Spleen (tissue), 11 donors: ENCODE measurements at regions not wholly inside any gene's neighbourhood (a gene's known extent, or its start where the extent isn't known, plus 50 kb on each side); places are given as distances from the start of the nearest gene placed in this dataset.
A peak's percentile ranks its signal among the peaks of the same experiment; 100 is the strongest.

Experiments
- DNase-seq: peaks from one replicate; pipeline ENCODE4 v3.0.0-alpha.2; 2020
- H3K27ac ChIP-seq, 8 donors: fragments of 200-600 bp; sonication (generic) in 7 of 8; 1 replicate in 4 of 8; 2 replicates in 4 of 8; pipeline versions ENCODE4 v1.5.0 to v1.8.0; 2016 to 2021; ENCODE audit warnings: inconsistent platforms in 4 of 8, mild to moderate bottlenecking in 4 of 8, moderate library complexity in 1 of 8
- H3K27me3 ChIP-seq, 7 donors: fragments of 200-600 bp; sonication (generic) in 6 of 7; replicated peaks in 1 of 7; 1 replicate in 4 of 7; 2 replicates in 3 of 7; pipeline versions ENCODE4 v1.5.0 to v1.8.0; 2016 to 2021; ENCODE audit warnings: inconsistent platforms in 3 of 7, mild to moderate bottlenecking in 1 of 7
- H3K36me3 ChIP-seq, 6 donors: fragments of 200-600 bp; sonication (generic) in 5 of 6; 1 replicate in 4 of 6; 2 replicates in 2 of 6; pipeline versions ENCODE4 v1.5.0 to v1.8.0; 2016 to 2021; ENCODE audit warnings: inconsistent platforms in 2 of 6
- H3K4me1 ChIP-seq, 6 donors: fragments of 200-600 bp; sonication (generic) in 5 of 6; 1 replicate in 3 of 6; 2 replicates in 3 of 6; pipeline versions ENCODE4 v1.5.0 to v1.8.0; 2016 to 2021; ENCODE audit warnings: inconsistent platforms in 3 of 6
- H3K4me3 ChIP-seq, 8 donors: fragments of 200-600 bp; sonication (generic) in 7 of 8; 1 replicate in 4 of 8; 2 replicates in 4 of 8; pipeline versions ENCODE4 v1.5.0 to v1.8.0; 2016 to 2021; ENCODE audit warnings: inconsistent platforms in 4 of 8, mild to moderate bottlenecking in 4 of 8, moderate library complexity in 2 of 8
- H3K9me3 ChIP-seq, 8 donors: fragments of 200-600 bp; sonication (generic) in 7 of 8; 1 replicate in 4 of 8; 2 replicates in 4 of 8; pipeline versions ENCODE4 v1.5.0 to v1.8.0; 2016 to 2021; ENCODE audit warnings: inconsistent platforms in 4 of 8
- CTCF ChIP-seq, 11 experiments: fragments of 200-600 bp in 7 of 11; fragments of 450-650 bp in 4 of 11; sonication (generic) in 4 of 11; IDR thresholded peaks in 8 of 11; conservative IDR thresholded peaks in 3 of 11; 1 replicate in 7 of 11; 2 replicates in 4 of 11; pipeline versions ENCODE4 v1.4.0 to v1.8.0; 2016 to 2021; ENCODE audit warnings: antibody characterized with exemption in 11 of 11, inconsistent platforms in 4 of 11, mild to moderate bottlenecking in 1 of 11
- POLR2A ChIP-seq, 3 donors: fragments of 450-650 bp; IDR thresholded peaks; one replicate each; pipeline ENCODE4 v1.5.1; 2017; ENCODE audit warnings: antibody characterized with exemption in 3 of 3, mild to moderate bottlenecking in 1 of 3
- POLR2AphosphoS5 ChIP-seq, 3 donors: sonication (generic); formaldehyde crosslinking; IDR thresholded peaks; one replicate each; pipeline ENCODE4 v1.5.1; 2017; ENCODE audit warnings: antibody characterized with exemption in 3 of 3
- WGBS, 5 donors: extraction: QIAGEN DNeasy Blood & Tissue Kit in 3 of 5; methylation state at CpG; one replicate each; pipeline versions ENCODE4 v1.1.5 to v1.1.7; 2013 to 2018; 5-methylcytosine and 5-hydroxymethylcytosine counted together
- intact Hi-C: fragments of 100-400 bp; cut with DNase I; formaldehyde crosslinking; loops from one replicate; pipeline ENCODE4 v1.15.0; 2023; ENCODE audit warnings: low total_unique reads
- donor health status: healthy with polysubstance abuse.
- donor health status: DM: no; HTN: no; CAD: no; lungs with moderate emphysema.
- donor health status: DM: no; HTN: no; CAD: no.
- donor health status: Bipolar disorder and iron deficiency.
- donor health status: healthy.
- donor health status: DM: no; HTN: no; CAD: no.
- donor health status: DM: yes; HTN: yes; CAD: no.

- intact Hi-C loops = no loop called here
- H3K27me3 ChIP-seq = peaks cover 0 to 60% (median 14%) of the 10 kb centered on the region in 7 donors
- peaks cover 0 to 10% (median 3%) of the 10 kb centered on the region in 6 donors for H3K4me1 ChIP-seq
- 64 to 83% (median 82%) methylated on average over 2 of the region's 2 CpGs for WGBS, 5 donors
- DNase-seq = no peak
- H3K36me3 ChIP-seq = no peaks in the 10 kb centered on the region
- no peak overlapping the region for H3K27ac ChIP-seq
- H3K9me3 ChIP-seq = peaks cover 0 to 5% (median under 1%) of the 10 kb centered on the region in 8 donors
- no peak for TF ChIP-seq POLR2AphosphoS5 (IDR thresholded peaks at IDR 0.05)
- TF ChIP-seq CTCF (IDR thresholded peaks at IDR 0.05 in 8 of 11, conservative IDR thresholded peaks at IDR 0.05 in 3 of 11) = no peak
- no peak for TF ChIP-seq POLR2A (IDR thresholded peaks at IDR 0.05)
- H3K4me3 ChIP-seq = no peak overlapping the region
Observed at GRCh38 chr2:120658770-120659158, 76.9 kb upstream of the GLI2 start.

GRCh38 chr2:120659275-120659977 is 76.2 kb upstream of the GLI2 start:
- TF ChIP-seq POLR2AphosphoS5 (IDR thresholded peaks at IDR 0.05) (no peak), CTCF (IDR thresholded peaks at IDR 0.05 in 8 of 11, conservative IDR thresholded peaks at IDR 0.05 in 3 of 11) (no peak), POLR2A (IDR thresholded peaks at IDR 0.05) (no peak)
- peaks cover 0 to 11% (median 6%) of the 10 kb centered on the region in 8 donors for H3K9me3 ChIP-seq
- 79 to 90% (median 79%) methylated on average over 10 of the region's 10 CpGs for WGBS, 5 donors
- DNase-seq = no peak
- no peak overlapping the region for H3K4me3 ChIP-seq
- peaks cover 0 to 10% (median 3%) of the 10 kb centered on the region in 6 donors for H3K4me1 ChIP-seq
- peaks cover 0 to 53% (median 7%) of the 10 kb centered on the region in 7 donors for H3K27me3 ChIP-seq
- intact Hi-C loops = no loop called here
- no peaks in the 10 kb centered on the region for H3K36me3 ChIP-seq
- no peak overlapping the region for H3K27ac ChIP-seq

GRCh38 chr2:120660056-120660694 is 75.5 kb upstream of the GLI2 start:
- intact Hi-C loops = no loop called here
- Histone ChIP-seq H3K4me1 (peaks cover 0 to 10% (median 3%) of the 10 kb centered on the region in 6 donors), H3K27me3 (peaks cover 0 to 46% (median 0%) of the 10 kb centered on the region in 7 donors), H3K4me3 (no peak overlapping the region), H3K9me3 (peaks cover 0 to 19% (median 12%) of the 10 kb centered on the region in 8 donors), H3K36me3 (no peaks in the 10 kb centered on the region), H3K27ac (no peak overlapping the region)
- no peak for DNase-seq
- TF ChIP-seq CTCF (IDR thresholded peaks at IDR 0.05 in 8 of 11, conservative IDR thresholded peaks at IDR 0.05 in 3 of 11) = no peak
- TF ChIP-seq POLR2AphosphoS5 (IDR thresholded peaks at IDR 0.05) = no peak
- no peak for TF ChIP-seq POLR2A (IDR thresholded peaks at IDR 0.05)
- WGBS, 5 donors = 80 to 89% (median 83%) methylated on average over 8 of the region's 8 CpGs

- H3K27ac ChIP-seq = no peak overlapping the region
- WGBS, 5 donors = 54 to 68% (median 58%) methylated on average over 10 to 11 of the region's 11 CpGs
Observed at GRCh38 chr2:120660771-120661459, 74.8 kb upstream of the GLI2 start.

More at GRCh38 chr2:120660771-120661459, 74.8 kb upstream of the GLI2 start:
- Histone ChIP-seq H3K4me3 (no peak overlapping the region), H3K27me3 (peaks cover 0 to 38% (median 0%) of the 10 kb centered on the region in 7 donors), H3K36me3 (no peaks in the 10 kb centered on the region), H3K9me3 (peaks cover 0 to 26% (median 19%) of the 10 kb centered on the region in 8 donors), H3K4me1 (peaks cover 0 to 10% (median 3%) of the 10 kb centered on the region in 6 donors)
- TF ChIP-seq POLR2A (IDR thresholded peaks at IDR 0.05) (no peak), CTCF (IDR thresholded peaks at IDR 0.05 in 8 of 11, conservative IDR thresholded peaks at IDR 0.05 in 3 of 11) (no peak), POLR2AphosphoS5 (IDR thresholded peaks at IDR 0.05) (no peak)
- peak; percentile 53 for DNase-seq
- intact Hi-C loops = no loop called here
